Gastroesophageal sphincter (tissue), 3 donors: ENCODE measurements at regions not wholly inside any gene's neighbourhood (a gene's known extent, or its start where the extent isn't known, plus 50 kb on each side); places are given as distances from the start of the nearest gene placed in this dataset.

Source experiments
- CTCF ChIP-seq, 4 experiments: fragments of 200-600 bp in 2 of 4; fragments of 450-650 bp in 2 of 4; sonication (generic) in 1 of 4; IDR thresholded peaks; one replicate each; pipeline ENCODE4 v1.5.1; 2017 to 2019; ENCODE audit warnings: antibody characterized with exemption in 4 of 4, mild to moderate bottlenecking in 2 of 4, moderate library complexity in 2 of 4
- POLR2A ChIP-seq, 2 donors: fragments of 450-650 bp; IDR thresholded peaks; one replicate each; pipeline ENCODE4 v1.6.1; 2017; ENCODE audit warnings: antibody characterized with exemption in 2 of 2, mild to moderate bottlenecking in 2 of 2, moderate library complexity in 1 of 2

GRCh38 chr18:38526922-38527321, 961.3 kb upstream of the CELF4 start:
- TF ChIP-seq POLR2A (IDR thresholded peaks at IDR 0.05) (no peak), CTCF (IDR thresholded peaks at IDR 0.05) (no peak)
